Ishikawa (cell line): ENCODE measurements at regions not wholly inside any gene's neighbourhood (a gene's known extent, or its start where the extent isn't known, plus 50 kb on each side); places are given as distances from the start of the nearest gene placed in this dataset.

Experiments used
- CEBPB ChIP-seq: IDR thresholded peaks from 2 replicates; pipeline ENCODE4 v1.6.1; 2012
- CREB1 ChIP-seq: IDR thresholded peaks from 2 replicates; pipeline ENCODE4 v1.6.1; 2012; ENCODE audit warnings: low read depth
- EGR1 ChIP-seq: IDR thresholded peaks from 2 replicates; pipeline ENCODE4 v1.6.1; 2012
- EP300 ChIP-seq: IDR thresholded peaks from 2 replicates; pipeline ENCODE4 v1.6.1; 2012; ENCODE audit warnings: borderline replicate concordance
- FOXM1 ChIP-seq: IDR thresholded peaks from 2 replicates; pipeline ENCODE4 v1.6.1; 2012; ENCODE audit warnings: low read depth, borderline replicate concordance
- NFIC ChIP-seq: IDR thresholded peaks from 2 replicates; pipeline ENCODE4 v1.6.1; 2012
- RAD21 ChIP-seq: IDR thresholded peaks from 2 replicates; pipeline ENCODE4 v1.6.1; 2012; ENCODE audit warnings: low read depth
- REST ChIP-seq: IDR thresholded peaks from 2 replicates; pipeline ENCODE4 v1.6.1; 2012; ENCODE audit warnings: low read depth, mild to moderate bottlenecking
- TAF1 ChIP-seq: IDR thresholded peaks from 2 replicates; pipeline ENCODE4 v1.6.1; 2012; ENCODE audit warnings: low read depth, mild to moderate bottlenecking
- TCF12 ChIP-seq: IDR thresholded peaks from 2 replicates; pipeline ENCODE4 v1.6.1; 2012; ENCODE audit warnings: low read depth
- TEAD4 ChIP-seq: IDR thresholded peaks from 2 replicates; pipeline ENCODE4 v1.6.1; 2012
- USF1 ChIP-seq: IDR thresholded peaks from 2 replicates; pipeline ENCODE4 v1.6.1; 2012
- YY1 ChIP-seq: IDR thresholded peaks from 2 replicates; pipeline ENCODE4 v1.6.1; 2012; ENCODE audit warnings: low read depth
- ZBTB7A ChIP-seq: IDR thresholded peaks from 2 replicates; pipeline ENCODE4 v1.6.1; 2012; ENCODE audit warnings: low read depth
- TF ChIP-seq, protein P1 (sequence below): IDR thresholded peaks from 2 replicates; pipeline ENCODE4 v1.6.1; 2012

DNA sequence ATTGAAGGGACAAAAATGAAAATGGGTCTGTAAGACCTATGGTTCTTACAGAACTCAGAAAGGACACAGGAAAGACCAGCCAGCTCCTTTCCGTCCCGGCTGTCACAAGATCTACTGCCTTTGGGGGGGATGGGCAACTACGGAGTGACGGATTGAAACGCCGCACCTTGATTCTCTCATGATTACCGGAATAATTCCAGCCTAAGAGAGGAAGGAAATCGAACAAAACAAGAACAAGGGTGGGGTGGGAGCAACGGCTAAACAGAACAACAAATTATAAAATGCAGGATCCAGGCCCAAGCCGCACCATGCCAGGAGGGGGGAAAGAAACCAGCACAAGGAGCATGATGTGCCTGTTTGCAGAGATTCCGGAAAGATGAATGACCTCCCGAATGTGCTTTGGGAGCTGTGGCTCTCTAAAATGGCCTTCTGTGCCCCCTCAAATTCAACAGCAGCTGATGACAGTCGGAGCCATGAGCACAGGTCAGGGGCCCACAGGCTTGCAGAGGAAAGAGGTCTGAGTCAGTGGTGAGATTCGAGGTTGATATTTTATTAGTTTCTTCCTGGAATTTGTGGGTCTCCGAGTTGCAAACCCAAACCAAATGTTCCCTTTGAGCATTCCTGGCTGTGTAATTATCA lies 72.1 kb downstream of the SPRING1 start:
- TF ChIP-seq TAF1: no peak
- TF ChIP-seq TEAD4: no peak
- TF ChIP-seq ZBTB7A: no peak
- TF ChIP-seq NFIC: no peak
- no peak for TF ChIP-seq RAD21

DNA sequence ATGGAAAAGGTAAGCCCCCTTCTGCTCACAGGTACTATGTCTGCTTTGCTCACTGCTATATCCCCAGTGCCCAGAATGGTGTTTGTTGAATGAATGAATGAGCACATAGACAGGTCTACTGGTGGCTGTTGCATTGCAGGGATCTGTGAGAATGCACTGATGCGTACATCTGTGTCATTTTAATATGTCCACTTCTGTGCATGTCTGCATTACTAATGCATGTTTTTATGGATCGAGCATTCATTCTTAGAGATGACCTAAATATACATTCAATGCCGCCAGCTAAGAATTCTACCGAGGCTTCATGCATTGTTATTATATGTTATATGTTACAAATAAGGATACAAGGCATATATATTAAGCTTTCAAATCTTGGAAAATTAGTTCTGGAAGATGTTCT lies 73.8 kb downstream of the SPRING1 start:
- TF ChIP-seq RAD21 (no peak), NFIC (no peak), ZBTB7A (no peak), TCF12 (no peak), EP300 (no peak), FOXM1 (no peak), YY1 (no peak), USF1 (no peak), TEAD4 (no peak), REST (no peak), CREB1 (no peak), EGR1 (no peak), CEBPB (no peak), TAF1 (no peak)
- TF ChIP-seq, protein P1, sequence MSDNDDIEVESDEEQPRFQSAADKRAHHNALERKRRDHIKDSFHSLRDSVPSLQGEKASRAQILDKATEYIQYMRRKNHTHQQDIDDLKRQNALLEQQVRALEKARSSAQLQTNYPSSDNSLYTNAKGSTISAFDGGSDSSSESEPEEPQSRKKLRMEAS: no peak

DNA sequence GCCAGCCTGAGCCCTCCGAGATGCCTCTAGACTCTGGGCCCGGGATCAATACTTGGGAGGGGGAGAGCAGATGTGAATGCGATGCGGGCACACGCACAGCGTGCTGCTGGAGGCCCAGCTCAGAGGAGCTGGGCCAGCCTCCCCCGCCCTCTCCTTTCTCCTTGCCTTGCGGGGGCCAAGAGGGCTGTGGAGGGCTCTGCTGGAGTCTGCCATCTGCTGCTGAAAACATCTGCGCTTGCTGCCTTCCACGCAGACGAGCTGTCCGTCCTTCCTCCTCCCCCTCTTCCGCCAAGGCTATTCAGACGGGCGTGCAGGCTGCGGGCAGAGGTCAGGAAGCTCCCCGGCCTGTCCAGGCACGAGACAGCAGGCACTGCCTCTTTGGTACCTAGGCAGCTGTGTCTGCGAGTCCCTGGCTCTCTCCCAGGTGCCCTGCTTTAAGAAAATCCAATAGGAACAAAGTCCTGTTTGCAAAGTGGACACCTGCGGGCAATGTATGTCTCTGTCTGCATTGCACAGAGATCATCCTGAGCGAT lies 75.2 kb downstream of the SPRING1 start:
- TF ChIP-seq REST (no peak), EGR1 (no peak), TCF12 (no peak), EP300 (no peak), NFIC (no peak), YY1 (no peak), ZBTB7A (no peak), TAF1 (no peak), CEBPB (no peak), CREB1 (no peak), RAD21 (no peak), USF1 (no peak), FOXM1 (no peak), TEAD4 (no peak)

DNA sequence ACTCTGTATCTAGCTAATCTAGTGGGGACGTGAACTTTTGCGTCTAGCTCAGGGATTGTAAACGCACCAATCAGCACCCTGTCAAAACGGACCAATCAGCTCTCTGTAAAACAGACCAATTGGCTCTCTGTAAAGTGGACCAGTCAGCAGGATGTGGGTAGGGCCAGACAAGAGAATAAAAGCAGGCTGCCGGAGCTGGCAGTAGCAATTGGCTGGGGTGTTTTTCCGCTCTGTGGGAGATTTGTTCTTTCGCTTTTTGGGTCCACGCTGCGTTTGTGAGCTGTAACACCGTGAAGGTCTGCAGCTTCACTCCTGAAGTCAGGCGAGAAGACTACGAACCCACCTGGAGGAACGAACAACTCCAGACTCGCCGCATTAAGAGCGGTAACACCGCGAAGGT lies 76.5 kb downstream of the SPRING1 start:
- TF ChIP-seq TCF12 (no peak), RAD21 (no peak), TEAD4 (no peak), YY1 (no peak), FOXM1 (no peak), EP300 (no peak), CREB1 (no peak), NFIC (no peak), REST (no peak)
- TF ChIP-seq, protein P1: no peak
